GM18870 (cell line): ENCODE measurements at regions not wholly inside any gene's neighbourhood (a gene's known extent, or its start where the extent isn't known, plus 50 kb on each side); places are given as distances from the start of the nearest gene placed in this dataset.
"Not testable (repeated sequence)": the region's sequence is repeated elsewhere in the genome, so short reads cannot be mapped to it uniquely, and the experiment has no call there.

ENCODE experiments used
- ATAC-seq: cut with Tn5 transposase; IDR thresholded peaks from one replicate; pipeline ENCODE4 v1.9.1; 2021; ENCODE audit warnings: moderate library complexity; ENCODE audit not compliant: unreplicated experiment

- ATAC-seq: no peak
Observed at GRCh38 chr4:186954956-186955355, 231.3 kb upstream of the FAT1 start.

- ATAC-seq: no peak
Observed at GRCh38 chr4:186957952-186958555, 234.4 kb upstream of the FAT1 start.

GRCh38 chr4:186958726-186959350 is 235.2 kb upstream of the FAT1 start:
- ATAC-seq: no peak

DNA sequence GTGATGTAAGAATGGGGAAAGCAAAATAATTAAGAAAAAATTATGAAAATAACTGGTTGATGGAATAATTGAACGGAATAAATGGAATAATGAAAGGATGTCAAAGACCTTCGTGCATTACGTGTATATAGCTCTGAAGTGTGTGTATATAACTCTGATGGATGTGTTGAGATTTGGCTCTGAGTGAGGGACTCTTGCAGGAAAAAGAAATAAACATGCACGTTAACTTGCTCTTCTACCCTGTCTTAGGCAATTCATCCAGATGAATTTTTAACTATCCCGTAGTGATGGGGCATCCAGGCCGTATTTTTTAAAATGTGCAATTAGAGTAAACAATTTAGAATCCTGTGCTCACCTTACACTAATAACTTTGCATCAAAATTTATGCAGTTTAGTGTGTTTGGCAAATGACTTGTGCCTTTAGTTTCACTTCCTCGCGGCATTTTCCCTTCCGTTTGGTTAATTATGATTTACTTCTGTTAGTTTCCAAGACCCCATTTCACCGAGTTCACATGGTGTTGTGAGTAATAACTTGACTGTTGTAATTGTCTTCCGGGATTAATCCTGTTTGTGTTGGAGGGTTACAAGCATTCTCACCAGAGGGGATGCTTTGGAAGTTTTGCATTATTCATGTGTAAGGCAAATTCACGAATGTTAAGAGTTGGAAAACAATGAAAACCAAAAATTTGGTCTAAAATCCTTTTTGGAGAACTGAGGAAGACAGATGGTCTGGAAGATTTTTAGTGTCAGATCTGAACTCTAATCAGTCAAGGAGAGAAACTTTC is 256.5 kb upstream of the FAT1 start:
- no peak for ATAC-seq

DNA sequence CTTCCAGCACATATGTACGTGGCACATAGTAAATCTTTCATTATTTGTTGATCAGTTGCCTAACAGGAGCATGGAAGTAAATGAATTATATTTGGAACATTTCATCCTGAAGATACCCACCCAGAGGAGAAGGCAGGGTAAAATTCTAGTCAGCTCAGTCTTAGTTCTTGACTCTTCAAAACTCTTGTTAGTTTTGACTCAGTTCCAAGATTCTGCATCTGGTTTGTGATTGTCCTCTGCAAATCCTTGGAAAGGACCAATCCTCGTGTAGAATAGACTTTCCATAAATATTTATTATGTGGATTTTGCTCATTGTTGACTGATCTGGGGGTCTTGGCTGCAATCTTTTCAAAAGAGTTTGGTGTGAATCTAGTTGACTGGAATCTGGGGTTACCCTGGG is 257.5 kb upstream of the FAT1 start:
- no peak for ATAC-seq

DNA sequence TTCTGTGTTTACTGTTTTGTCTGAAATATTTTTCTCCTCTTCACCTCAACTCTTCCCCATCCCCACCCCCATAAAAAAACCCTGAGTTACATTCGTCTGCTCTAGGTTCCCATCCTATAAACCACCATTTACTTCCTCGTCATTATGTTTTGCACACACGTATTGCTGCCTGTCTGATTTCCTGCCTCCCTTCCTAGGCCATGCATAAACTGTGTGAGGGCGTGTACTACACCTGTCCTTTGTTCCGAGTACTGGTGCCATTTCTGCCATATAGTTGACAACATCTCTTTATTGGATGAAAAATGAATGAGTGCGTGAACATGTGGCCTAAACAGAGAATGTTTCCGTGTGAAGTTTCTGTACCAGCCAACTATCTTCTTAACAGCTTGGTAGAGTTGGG is 258.5 kb upstream of the FAT1 start:
- ATAC-seq: no peak

GRCh38 chr4:186984105-186984644 is 260.5 kb upstream of the FAT1 start:
- ATAC-seq: no peak

DNA sequence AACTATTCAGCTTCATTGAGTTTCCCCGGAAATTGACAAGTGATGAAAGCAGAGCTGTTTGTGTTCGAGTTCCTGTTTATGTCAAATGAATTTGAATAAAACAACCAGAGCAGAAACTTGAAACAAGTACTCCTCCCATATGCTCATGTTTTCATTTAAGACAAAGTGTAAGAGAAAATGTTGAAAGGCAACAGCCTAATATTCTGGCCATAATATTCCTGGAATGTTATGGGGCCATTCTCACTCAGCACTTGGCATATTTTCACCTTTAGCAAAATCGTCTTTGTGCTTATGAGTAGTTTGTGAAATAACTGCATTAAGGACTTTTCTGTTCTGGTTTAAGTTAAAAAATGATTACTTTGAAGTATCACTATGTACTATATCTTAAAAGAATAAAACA is 276.0 kb upstream of the FAT1 start:
- ATAC-seq: no peak

DNA sequence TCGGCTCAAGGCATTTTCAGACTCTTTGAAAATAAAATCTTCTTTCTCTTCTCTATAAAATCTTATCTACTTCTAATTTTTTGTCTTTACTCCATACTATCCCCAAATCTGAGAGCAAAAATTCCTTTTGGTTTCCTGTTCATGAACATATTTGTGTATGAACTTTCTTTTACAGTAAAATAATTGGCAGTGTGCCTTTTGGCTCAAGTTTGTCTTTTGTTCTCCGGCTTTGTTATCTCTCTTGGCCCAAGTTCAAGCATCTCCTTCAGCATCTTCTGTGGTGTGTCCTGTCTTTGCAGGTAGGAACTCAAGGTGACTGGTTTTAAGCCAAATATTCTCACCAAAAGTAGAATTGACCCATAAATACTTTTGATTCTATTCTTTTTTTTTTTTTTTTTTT is 276.6 kb upstream of the FAT1 start:
- ATAC-seq: no peak

- not testable (repeated sequence) for ATAC-seq
Observed at GRCh38 chr4:187002133-187002532, 278.5 kb upstream of the FAT1 start.

DNA sequence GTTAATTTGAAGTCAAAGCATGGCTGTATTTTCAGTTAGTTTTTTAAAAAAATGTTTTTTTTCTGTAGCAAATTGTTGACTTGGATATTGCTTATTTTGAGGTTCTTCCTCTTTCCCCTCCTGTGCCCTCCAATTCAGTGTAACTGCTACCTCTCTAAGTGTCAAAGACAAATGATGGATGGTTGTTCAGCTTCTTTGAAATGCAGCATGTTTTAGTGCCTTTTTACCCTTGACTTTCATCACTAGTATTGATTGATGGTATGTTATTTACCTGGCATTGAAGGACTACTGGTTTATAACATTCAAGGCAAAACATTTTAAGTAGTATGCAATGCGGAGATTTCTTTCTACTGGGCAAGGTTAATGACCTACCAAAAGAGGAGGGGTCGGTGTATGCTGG is 281.0 kb upstream of the FAT1 start:
- no peak for ATAC-seq

GRCh38 chr4:187006189-187006618 is 282.5 kb upstream of the FAT1 start:
- ATAC-seq: no peak

DNA sequence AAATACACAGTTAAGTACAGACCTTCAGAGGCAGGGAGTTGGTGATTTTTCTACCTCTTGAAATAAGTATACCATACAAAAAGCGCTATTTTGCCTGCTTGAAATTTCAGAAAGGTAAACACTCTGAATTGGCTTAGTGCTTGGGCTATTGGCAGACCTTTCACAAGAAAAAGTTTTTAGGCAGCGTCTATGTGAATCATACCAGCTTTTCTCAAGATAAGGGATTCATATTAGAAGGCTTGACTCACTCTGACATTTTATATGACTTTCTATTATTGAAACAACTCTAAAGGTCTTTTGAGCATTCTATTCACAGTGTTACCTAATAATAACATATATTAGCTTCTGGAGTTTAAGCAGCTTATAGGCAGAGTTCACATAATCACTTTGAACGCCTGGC is 286.4 kb upstream of the FAT1 start:
- no peak for ATAC-seq

- ATAC-seq: no peak
Observed at GRCh38 chr4:187016101-187016500, 292.4 kb upstream of the FAT1 start.

DNA sequence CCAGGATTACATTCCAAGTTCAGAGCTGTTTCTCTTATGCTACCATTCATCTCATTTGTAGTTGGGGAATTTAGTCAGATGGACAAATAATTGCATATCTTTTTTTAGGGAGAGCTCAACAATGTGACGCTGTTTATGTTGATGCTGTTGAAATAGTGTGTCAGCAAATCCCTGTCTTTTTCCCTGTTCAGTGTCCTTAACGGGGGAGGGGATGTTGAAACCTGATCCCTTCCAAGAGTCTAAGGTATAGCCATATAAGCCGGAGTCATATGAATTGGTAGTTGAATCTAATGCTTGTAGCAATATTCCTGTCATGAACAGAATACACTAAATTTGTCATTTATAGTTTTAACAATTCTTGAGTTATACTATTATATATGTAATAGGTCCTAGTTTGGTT is 293.5 kb upstream of the FAT1 start:
- ATAC-seq: no peak

GRCh38 chr4:187019896-187020295 is 296.2 kb upstream of the FAT1 start:
- no peak for ATAC-seq

DNA sequence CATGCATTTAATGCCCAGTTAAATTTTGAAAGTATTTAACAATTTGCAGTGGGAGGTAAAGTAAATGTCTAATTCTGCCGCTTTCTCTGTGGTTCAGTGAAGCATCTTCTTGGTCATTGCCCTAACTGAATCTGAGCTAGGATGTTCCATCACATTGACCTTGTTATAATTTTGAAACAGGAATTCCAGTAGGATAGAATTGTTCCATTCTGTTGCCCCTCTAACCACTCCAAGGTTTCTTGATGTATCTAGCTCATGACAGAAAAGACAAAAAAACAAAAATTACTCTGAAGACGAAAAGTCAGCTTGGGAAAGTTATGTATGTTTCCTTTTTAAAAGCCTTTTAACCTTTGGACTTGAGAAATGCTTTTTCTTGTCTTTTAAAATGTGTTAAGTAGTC is 297.0 kb upstream of the FAT1 start:
- ATAC-seq: no peak

GRCh38 chr4:187021436-187022205 is 298.0 kb upstream of the FAT1 start:
- ATAC-seq: no peak

DNA sequence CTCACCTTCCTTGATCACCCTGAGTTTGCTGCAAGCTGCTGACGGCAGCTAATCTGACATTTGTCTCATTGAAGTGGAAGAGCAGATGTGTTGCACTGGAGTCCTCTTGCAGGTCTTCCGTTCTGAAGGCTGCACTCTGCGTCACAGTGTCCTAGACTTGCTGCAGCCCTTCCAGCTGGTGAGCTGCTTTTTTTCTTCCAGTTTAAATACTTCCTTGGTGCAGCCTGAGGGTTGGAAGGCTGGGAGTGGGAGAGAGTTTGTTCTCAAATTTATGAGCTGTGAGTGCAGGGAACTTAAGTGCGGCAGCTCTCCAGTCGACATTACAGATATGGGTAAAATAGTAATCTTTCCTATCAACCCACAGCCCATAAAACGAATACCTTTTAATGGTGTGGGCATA is 303.6 kb upstream of the FAT1 start:
- ATAC-seq: no peak

- no peak for ATAC-seq
Observed at GRCh38 chr4:187042251-187042650, 318.6 kb upstream of the FAT1 start.

GRCh38 chr4:187046471-187046870 is 322.8 kb upstream of the FAT1 start:
- ATAC-seq: no peak
